Choroid plexus epithelial cell (primary cell): ENCODE measurements at regions not wholly inside any gene's neighbourhood (a gene's known extent, or its start where the extent isn't known, plus 50 kb on each side); places are given as distances from the start of the nearest gene placed in this dataset.

ENCODE experiments used
- DNase-seq: peaks from one replicate; pipeline ENCODE4 v3.0.0-alpha.2; 2010; ENCODE audit warnings: low read depth
- H3K4me3 ChIP-seq: 2 replicates; pipeline ENCODE4 v1.5.1; 2011; ENCODE audit warnings: low read depth, mild to moderate bottlenecking, control low read depth, low read length, moderate library complexity
- CTCF ChIP-seq: conservative IDR thresholded peaks from 2 replicates; pipeline ENCODE4 v1.5.1; 2011; ENCODE audit warnings: low read depth, mild to moderate bottlenecking, control low read depth, inconsistent platforms, low read length, moderate library complexity

GRCh38 chr12:105561546-105562198 is 231.2 kb downstream of the C12orf75 start:
- peak; percentile 38 for DNase-seq
- peak; percentile 11 for TF ChIP-seq CTCF
- H3K4me3 ChIP-seq: no peak overlapping the region

GRCh38 chr12:105562199-105562971 is 231.9 kb downstream of the C12orf75 start:
- TF ChIP-seq CTCF: no peak
- peak; percentile 48 for DNase-seq
- H3K4me3 ChIP-seq: no peak overlapping the region

GRCh38 chr12:105567061-105567460 is 236.6 kb downstream of the C12orf75 start:
- no peak overlapping the region for H3K4me3 ChIP-seq
- TF ChIP-seq CTCF: no peak
- no peak for DNase-seq

GRCh38 chr12:105569886-105570285 is 239.4 kb downstream of the C12orf75 start:
- no peak overlapping the region for H3K4me3 ChIP-seq
- no peak for DNase-seq
- TF ChIP-seq CTCF: no peak

GRCh38 chr12:105570944-105571343 is 240.5 kb downstream of the C12orf75 start:
- no peak overlapping the region for H3K4me3 ChIP-seq
- TF ChIP-seq CTCF: no peak
- DNase-seq: no peak

GRCh38 chr12:105573574-105573973 is 243.1 kb downstream of the C12orf75 start:
- TF ChIP-seq CTCF: no peak
- DNase-seq: no peak
- H3K4me3 ChIP-seq: no peak overlapping the region
